Activated CD4-positive, alpha-beta memory T cell treated with anti-CD3 and anti-CD28 coated beads, Interleukin-2, amount 10 ng/mL, durations not matched to agents 7 days and 5 days (primary cell): ENCODE measurements at regions not wholly inside any gene's neighbourhood (a gene's known extent, or its start where the extent isn't known, plus 50 kb on each side); places are given as distances from the start of the nearest gene placed in this dataset.

ENCODE experiments used
- CTCF ChIA-PET: fragments of 350-600 bp; sonication (Branson Sonifier 250); formaldehyde crosslinking; loops from one replicate; lab custom pipeline; 2021; ENCODE audit warnings: antibody characterized with exemption, inconsistent platforms; lab: Charles Lee
- POLR2A ChIA-PET: fragments of 350-600 bp; sonication (Branson Sonifier 250); formaldehyde crosslinking; loops from one replicate; lab custom pipeline; 2021; ENCODE audit warnings: antibody characterized with exemption; lab: Charles Lee
- DNase-seq: peaks from one replicate; pipeline ENCODE4 v3.0.0-alpha.2; 2020
- H3K27ac Mint-ChIP-seq: one replicate; pipeline ENCODE4 v1.8.0; 2021; ENCODE audit warnings: mild to moderate bottlenecking, mixed read lengths
- H3K27me3 Mint-ChIP-seq: one replicate; pipeline ENCODE4 v1.8.0; 2021; ENCODE audit warnings: mixed read lengths
- H3K36me3 Mint-ChIP-seq: one replicate; pipeline ENCODE4 v1.8.0; 2021; ENCODE audit warnings: low read depth, mixed read lengths
- H3K4me1 Mint-ChIP-seq: one replicate; pipeline ENCODE4 v1.8.0; 2021; ENCODE audit warnings: mixed read lengths
- H3K4me3 Mint-ChIP-seq: one replicate; pipeline ENCODE4 v1.8.0; 2021; ENCODE audit warnings: mild to moderate bottlenecking, mixed read lengths
- H3K9me3 Mint-ChIP-seq: one replicate; pipeline ENCODE4 v1.8.0; 2021; ENCODE audit warnings: mixed read lengths

DNA sequence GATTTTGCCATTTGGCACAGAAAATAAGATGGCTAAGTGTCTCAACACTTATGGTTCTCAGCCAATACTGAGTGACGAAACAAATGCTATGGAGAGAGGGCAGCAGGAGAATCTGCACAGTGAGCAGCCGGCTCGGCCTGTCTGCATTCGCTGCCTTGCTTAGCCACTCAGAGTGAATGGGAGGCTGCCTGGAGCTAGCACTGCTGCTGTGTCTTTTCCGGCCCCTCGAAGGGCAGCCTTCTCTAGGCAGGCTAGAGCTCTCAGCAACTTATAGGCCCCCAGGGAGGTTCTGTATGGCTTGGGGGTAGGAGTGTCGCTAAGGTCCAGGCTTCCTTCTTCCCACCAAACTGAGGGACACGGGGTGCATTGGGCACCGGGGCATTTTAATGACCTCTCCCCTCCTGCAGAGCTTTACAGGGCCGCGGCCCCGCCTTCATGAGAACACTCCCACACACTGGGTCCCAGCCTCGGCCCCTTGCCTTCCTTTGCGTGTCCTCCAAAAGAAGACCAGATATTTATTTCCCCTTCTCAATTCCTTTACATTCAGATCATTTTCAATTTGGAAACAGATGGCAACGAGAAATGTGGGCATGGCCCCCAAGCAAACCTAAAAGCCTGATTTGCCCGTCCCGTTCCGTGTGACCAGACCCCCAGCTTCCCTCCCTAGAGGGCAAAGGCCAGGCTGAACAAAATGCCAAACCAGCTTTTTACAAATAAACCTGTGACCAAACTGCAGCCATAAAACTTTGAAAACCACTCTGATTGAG lies 670.9 kb downstream of the TOX3 start:
- ChIA-PET POLR2A (no interaction called here), CTCF (no interaction called here)
- peaks cover 5% of the 10 kb centered on the region for H3K9me3 Mint-ChIP-seq
- no peak overlapping the region for H3K4me3 Mint-ChIP-seq
- no peak for DNase-seq
- H3K27me3 Mint-ChIP-seq: no peaks in the 10 kb centered on the region
- H3K27ac Mint-ChIP-seq: no peak overlapping the region
- no peaks in the 10 kb centered on the region for H3K36me3 Mint-ChIP-seq
- no peaks in the 10 kb centered on the region for H3K4me1 Mint-ChIP-seq

DNA sequence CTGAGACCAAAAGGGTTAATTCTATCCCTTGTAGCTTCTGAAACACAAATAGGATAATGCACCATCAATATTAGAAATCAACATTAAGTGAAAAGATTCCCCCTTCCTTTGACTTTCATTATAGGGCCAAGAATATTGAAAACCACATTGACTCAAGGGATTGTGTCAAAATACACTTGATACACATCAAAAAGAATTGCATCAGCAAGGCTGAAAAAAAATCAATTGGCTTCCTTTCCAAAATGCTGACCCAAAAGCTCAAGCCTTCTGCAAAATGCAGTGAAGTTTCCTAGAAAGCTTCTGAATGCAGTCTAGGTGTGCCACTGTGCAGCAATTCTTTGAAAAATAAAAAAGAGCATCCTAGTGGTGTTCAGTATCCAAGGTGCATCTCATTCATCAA lies 674.4 kb downstream of the TOX3 start:
- Mint-ChIP-seq H3K4me1 (no peaks in the 10 kb centered on the region), H3K36me3 (no peaks in the 10 kb centered on the region), H3K27ac (no peak overlapping the region), H3K9me3 (peaks cover 7% of the 10 kb centered on the region), H3K4me3 (no peak overlapping the region), H3K27me3 (no peaks in the 10 kb centered on the region)
- ChIA-PET CTCF (no interaction called here), POLR2A (no interaction called here)
- no peak for DNase-seq

DNA sequence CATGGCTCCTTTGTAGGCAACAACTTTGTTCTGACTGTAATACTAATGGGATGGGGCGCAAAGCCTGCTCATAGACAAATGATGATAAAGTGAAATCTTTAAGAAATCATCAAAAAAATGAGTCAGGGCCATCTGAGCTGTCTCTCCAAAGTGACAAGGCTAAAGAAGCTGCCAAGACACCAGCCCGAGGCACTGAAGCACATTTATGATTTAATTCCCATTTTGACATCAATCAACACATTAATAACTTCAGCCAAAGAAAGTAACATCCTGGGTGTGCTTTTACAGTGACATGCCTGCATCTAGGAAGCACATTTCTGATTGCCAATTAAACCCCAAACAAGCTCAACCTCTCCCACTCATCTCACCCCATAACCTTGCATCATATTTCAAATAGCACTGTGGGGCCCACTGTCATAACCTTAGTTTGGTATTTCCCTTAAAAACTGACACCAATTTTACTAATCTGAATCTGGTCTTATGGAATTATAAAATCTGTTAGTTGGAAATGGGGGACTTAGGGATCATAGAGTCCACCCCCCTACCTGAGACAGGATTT lies 676.6 kb downstream of the TOX3 start:
- peaks cover 7% of the 10 kb centered on the region for H3K9me3 Mint-ChIP-seq
- no peak overlapping the region for H3K27ac Mint-ChIP-seq
- CTCF ChIA-PET: no interaction called here
- no peaks in the 10 kb centered on the region for H3K27me3 Mint-ChIP-seq
- POLR2A ChIA-PET: no interaction called here
- DNase-seq: no peak
- no peaks in the 10 kb centered on the region for H3K4me1 Mint-ChIP-seq
- H3K36me3 Mint-ChIP-seq: no peaks in the 10 kb centered on the region
- no peak overlapping the region for H3K4me3 Mint-ChIP-seq

DNA sequence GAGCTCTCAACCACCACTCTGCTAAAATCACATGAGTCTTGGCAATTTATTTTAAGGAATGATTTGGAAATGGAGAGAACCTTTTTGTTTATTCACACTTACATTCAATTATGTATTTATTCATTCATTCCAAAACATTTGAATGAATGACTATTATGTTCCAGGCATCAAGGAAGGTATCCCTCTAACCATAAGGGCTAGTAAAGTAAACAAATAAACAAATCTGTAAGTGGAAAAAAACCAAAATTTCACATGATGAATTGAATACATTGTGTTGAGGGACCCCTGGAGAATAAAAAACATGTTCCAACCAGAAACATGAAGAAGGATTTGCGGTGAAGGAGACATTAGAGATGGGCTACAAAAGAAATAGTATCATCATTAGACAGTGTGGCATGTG lies 677.8 kb downstream of the TOX3 start:
- CTCF ChIA-PET: no interaction called here
- POLR2A ChIA-PET: no interaction called here
- H3K4me1 Mint-ChIP-seq: no peaks in the 10 kb centered on the region
- H3K36me3 Mint-ChIP-seq: no peaks in the 10 kb centered on the region
- no peak for DNase-seq
- no peak overlapping the region for H3K27ac Mint-ChIP-seq
- H3K9me3 Mint-ChIP-seq: peaks cover 5% of the 10 kb centered on the region
- H3K4me3 Mint-ChIP-seq: no peak overlapping the region
- no peaks in the 10 kb centered on the region for H3K27me3 Mint-ChIP-seq

DNA sequence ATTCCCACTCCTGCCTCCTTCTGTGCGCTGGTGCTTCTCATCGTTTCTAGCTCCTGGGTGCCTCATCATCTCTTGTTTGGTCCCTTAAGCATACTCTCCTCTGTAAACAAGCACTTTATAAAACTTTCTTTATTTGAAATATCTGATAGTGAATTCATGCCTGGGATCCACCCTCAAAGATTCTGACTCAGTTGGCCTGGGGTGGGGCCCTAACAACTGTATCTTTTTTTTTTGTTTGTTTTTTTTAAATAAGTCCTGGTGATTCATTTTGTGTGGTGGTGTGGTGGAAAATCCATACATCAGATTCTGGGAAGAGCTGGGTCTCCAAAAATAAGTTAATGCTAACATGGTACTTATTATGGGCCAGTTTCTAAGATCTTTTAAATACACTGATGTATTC lies 678.3 kb downstream of the TOX3 start:
- no peak for DNase-seq
- Mint-ChIP-seq H3K9me3 (peaks cover 5% of the 10 kb centered on the region), H3K27ac (no peak overlapping the region), H3K4me1 (no peaks in the 10 kb centered on the region), H3K36me3 (no peaks in the 10 kb centered on the region), H3K4me3 (no peak overlapping the region), H3K27me3 (no peaks in the 10 kb centered on the region)
- POLR2A ChIA-PET: no interaction called here
- CTCF ChIA-PET: no interaction called here

DNA sequence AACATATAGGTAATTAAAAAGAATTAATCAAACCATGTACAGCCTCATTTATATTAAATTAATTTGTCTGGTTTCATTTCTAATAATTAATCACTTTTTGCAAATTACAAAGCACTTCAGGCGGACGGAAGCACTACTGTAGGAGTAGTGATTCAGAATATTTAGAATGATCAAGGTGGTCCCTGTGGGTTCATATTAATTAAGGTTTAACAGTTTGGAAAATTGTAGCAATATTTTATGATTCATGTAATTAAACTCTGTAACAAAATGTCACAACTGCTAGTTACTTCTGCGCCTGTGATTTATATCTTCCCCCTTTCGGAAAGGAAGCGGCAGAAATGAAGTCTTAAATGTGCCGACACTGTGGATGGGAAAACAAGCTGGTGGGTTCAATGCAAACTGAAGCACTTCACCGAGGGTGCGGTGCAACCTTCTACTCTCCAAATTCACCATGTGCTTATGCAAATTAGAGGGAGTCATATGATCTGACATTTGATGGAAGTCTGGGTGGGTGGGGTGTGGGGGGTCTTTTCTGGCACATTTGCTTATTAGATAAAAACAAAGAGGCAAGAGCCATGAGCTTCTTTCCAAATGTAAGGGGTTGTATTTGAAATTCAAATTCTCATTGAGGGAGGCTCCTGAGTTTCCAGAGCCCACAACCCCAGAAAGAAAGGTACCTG lies 679.4 kb downstream of the TOX3 start:
- no peak overlapping the region for H3K4me3 Mint-ChIP-seq
- no peaks in the 10 kb centered on the region for H3K4me1 Mint-ChIP-seq
- no peaks in the 10 kb centered on the region for H3K27me3 Mint-ChIP-seq
- H3K36me3 Mint-ChIP-seq: no peaks in the 10 kb centered on the region
- H3K27ac Mint-ChIP-seq: no peak overlapping the region
- CTCF ChIA-PET: no interaction called here
- DNase-seq: no peak
- POLR2A ChIA-PET: no interaction called here
- H3K9me3 Mint-ChIP-seq: peaks cover 5% of the 10 kb centered on the region

DNA sequence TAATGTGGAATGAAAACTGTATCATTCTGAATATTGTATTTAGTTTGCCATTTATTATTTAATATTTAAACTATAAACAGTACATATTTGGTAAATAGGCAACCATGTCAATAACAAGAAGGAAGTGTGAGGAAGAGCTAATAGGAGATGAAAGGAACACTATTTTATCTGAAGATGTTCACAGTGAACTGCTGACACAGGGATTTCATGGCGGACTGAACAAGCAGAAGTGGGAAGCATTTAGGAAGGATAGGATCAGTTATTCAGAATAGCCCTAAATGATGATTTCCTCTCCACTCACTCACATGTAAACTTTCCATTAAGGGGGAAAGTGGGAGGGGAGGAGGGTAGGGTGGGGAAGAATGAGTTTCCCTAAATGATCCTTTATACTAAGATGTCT lies 682.4 kb downstream of the TOX3 start:
- CTCF ChIA-PET: no interaction called here
- POLR2A ChIA-PET: no interaction called here
- H3K4me1 Mint-ChIP-seq: no peaks in the 10 kb centered on the region

DNA sequence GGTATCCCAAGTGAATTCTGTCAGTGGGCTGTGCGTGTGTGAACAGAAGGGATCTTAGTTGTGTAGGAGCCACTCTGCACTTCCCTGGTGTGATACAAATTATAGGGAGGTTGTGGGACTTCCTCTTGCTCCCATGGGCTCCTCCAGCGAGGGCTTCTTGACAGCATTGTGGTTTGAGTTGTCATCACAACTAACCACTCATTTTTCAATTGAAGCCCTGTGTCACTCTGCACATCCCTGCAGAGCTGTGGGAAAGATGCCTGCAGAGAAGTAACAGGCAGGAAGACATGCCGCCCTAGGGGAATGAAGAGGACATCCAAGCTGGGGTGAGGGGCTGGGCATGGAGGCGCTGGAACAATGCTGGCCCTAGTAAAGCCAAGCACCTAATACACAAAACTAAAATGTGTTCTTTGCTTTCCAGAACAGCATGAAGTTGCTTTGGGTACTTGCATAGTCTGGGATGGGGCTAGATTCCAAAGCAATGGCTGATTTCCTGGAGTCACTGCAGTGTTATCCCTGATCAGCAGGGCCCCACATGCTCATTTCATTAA lies 692.5 kb downstream of the TOX3 start:
- H3K36me3 Mint-ChIP-seq: no peaks in the 10 kb centered on the region
- no peak overlapping the region for H3K4me3 Mint-ChIP-seq
- no peak overlapping the region for H3K27ac Mint-ChIP-seq
- DNase-seq: no peak
- H3K9me3 Mint-ChIP-seq: no peaks in the 10 kb centered on the region
- ChIA-PET POLR2A (no interaction called here), CTCF (no interaction called here)
- H3K27me3 Mint-ChIP-seq: no peaks in the 10 kb centered on the region
- peaks cover 2% of the 10 kb centered on the region for H3K4me1 Mint-ChIP-seq

More for the DNA sequence above, 682.4 kb downstream of the TOX3 start:
- Mint-ChIP-seq H3K36me3 (no peaks in the 10 kb centered on the region), H3K4me3 (no peak overlapping the region), H3K9me3 (peaks cover 7% of the 10 kb centered on the region), H3K27me3 (no peaks in the 10 kb centered on the region), H3K27ac (no peak overlapping the region)
- DNase-seq: no peak

DNA sequence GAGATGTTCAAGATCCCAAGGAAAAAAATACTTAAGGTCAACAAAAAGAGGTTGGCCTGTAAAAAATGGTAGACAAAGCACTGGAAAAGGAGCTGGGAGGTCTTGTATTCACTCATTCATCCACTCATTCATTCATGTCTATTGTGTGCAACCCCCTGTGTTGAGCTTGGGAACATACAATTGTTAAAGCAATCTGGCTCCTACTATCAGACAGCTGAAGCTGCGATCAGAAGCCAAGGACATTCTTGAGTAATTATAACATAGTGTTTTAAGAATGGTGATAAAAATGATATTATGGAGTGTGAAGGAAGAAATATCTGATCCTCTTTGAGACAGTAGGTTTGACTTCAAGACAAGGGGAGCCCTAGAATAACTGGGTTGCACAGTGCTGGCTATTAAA lies 693.4 kb downstream of the TOX3 start:
- Mint-ChIP-seq H3K27me3 (no peaks in the 10 kb centered on the region), H3K36me3 (no peaks in the 10 kb centered on the region), H3K9me3 (no peaks in the 10 kb centered on the region), H3K4me3 (no peak overlapping the region), H3K4me1 (peaks cover 2% of the 10 kb centered on the region), H3K27ac (no peak overlapping the region)
- CTCF ChIA-PET: no interaction called here
- DNase-seq: no peak
- POLR2A ChIA-PET: no interaction called here

DNA sequence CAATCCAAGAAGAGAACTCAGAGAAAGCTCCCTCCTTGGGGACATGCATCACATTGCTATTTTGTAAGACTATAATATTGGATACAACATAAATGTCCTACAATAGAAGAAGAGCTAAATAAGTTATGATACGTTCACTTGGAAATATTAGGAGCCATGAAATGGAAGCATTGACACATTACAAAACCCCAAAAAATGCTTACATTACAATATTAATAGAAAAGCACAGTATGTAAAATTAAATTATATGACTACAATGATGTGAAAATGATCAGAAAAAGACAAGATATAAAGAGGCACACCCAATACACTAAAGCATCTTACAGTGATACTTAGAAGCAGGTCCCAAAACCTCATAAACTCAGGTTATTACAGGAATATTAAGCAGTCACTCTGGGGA lies 694.1 kb downstream of the TOX3 start:
- Mint-ChIP-seq H3K4me3 (no peak overlapping the region), H3K4me1 (peaks cover 2% of the 10 kb centered on the region), H3K27me3 (no peaks in the 10 kb centered on the region), H3K27ac (no peak overlapping the region), H3K9me3 (no peaks in the 10 kb centered on the region), H3K36me3 (no peaks in the 10 kb centered on the region)
- ChIA-PET POLR2A (no interaction called here), CTCF (no interaction called here)
- no peak for DNase-seq

DNA sequence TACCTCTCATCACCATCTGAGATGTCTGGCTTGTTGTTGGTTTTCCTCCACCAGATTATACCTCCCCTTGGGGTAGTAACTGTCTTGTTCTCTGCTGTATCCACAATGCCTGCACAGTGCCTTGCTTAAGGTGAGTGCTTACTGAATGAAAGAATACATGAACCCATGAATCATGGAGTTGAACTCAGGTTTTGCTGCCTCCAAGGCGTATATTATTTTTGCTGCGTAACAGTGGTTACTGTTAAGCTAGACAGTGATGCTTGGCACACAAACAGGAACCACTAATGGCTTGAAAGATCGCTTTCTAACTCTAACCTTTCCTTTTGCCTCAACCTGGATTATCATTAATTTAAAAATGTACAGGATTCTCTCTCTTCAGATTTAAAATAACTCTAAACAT lies 695.8 kb downstream of the TOX3 start:
- Mint-ChIP-seq H3K27ac (no peak overlapping the region), H3K9me3 (no peaks in the 10 kb centered on the region), H3K4me3 (no peak overlapping the region), H3K36me3 (no peaks in the 10 kb centered on the region), H3K4me1 (peaks cover 2% of the 10 kb centered on the region), H3K27me3 (no peaks in the 10 kb centered on the region)
- CTCF ChIA-PET: no interaction called here
- POLR2A ChIA-PET: no interaction called here
- DNase-seq: no peak

DNA sequence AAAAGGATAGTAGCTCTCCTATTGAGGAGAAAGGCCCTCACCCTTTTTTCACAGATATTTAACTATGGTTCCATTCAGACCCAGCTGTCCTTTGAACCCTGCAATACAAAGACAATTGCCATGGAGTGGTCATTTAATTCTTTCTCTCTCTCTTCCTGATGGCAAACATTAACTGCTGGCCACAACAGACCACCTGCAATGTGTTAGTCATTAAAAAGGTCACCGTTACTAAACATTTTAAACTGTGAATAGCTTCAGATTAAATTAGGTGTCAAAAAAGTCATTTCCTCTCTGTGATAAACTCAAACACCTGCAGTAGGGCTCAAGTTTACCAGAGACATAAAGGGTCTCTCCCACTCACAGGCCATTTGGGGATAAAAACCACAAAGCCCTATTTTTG lies 697.2 kb downstream of the TOX3 start:
- DNase-seq: no peak
- ChIA-PET POLR2A (no interaction called here), CTCF (no interaction called here)
- H3K27ac Mint-ChIP-seq: no peak overlapping the region
- no peaks in the 10 kb centered on the region for H3K36me3 Mint-ChIP-seq
- H3K27me3 Mint-ChIP-seq: no peaks in the 10 kb centered on the region
- H3K4me1 Mint-ChIP-seq: no peaks in the 10 kb centered on the region
- no peaks in the 10 kb centered on the region for H3K9me3 Mint-ChIP-seq
- no peak overlapping the region for H3K4me3 Mint-ChIP-seq

DNA sequence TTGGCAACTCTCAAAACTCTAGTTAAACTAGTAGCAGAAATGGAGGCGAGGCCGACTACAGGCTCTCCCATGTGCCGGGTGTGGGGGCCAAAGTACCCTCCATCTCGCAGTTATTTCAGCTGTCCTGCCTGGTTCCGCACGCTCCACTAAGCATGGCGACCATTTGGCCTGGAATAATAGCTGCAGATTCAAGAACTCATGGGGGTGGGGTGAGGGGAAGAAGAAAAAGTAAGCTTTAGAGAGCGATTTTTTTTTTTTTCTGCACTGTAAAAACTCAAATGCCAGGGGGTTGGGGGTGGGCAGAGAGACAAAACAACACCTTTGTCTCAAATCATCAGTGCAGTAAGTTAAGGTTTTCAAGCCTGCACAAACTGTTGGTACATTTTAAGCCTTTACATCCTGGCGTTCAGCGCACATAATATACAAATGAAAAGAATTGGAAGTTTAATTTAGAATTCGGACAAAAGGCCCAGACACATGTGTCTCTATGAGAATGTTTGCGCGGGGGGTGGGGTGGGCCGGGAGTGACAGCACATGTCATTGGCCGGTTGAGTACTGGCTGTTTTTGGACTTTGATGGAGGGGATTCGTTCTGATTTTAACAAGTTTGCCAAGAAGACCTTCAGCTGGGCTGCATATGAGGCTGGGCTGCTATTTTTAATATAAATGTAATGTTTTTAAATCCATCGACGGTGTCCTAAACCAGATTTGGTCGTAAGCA lies 694.7 kb upstream of the SALL1 start:
- Mint-ChIP-seq H3K27me3 (no peaks in the 10 kb centered on the region), H3K9me3 (peaks cover 2% of the 10 kb centered on the region), H3K27ac (no peak overlapping the region), H3K36me3 (no peaks in the 10 kb centered on the region), H3K4me1 (no peaks in the 10 kb centered on the region), H3K4me3 (no peak overlapping the region)
- CTCF ChIA-PET: no interaction called here
- no peak for DNase-seq
- POLR2A ChIA-PET: no interaction called here
